Endothelial cell of umbilical vein (primary cell): ENCODE measurements at regions not wholly inside any gene's neighbourhood (a gene's known extent, or its start where the extent isn't known, plus 50 kb on each side); places are given as distances from the start of the nearest gene placed in this dataset.

ENCODE experiments used
- BruUV-seq: library from RNA; stranded (reverse); fragments of 400-500 nt; replicated peaks from 2 replicates; lab custom pipeline; 2021; lab: Mats Ljungman, UMichigan
- CTCF ChIA-PET: fragments of 300-600, 350-600 bp; sonication (Branson Sonifier 250); formaldehyde crosslinking; loops from one replicate; lab custom pipeline; 2021; ENCODE audit warnings: antibody characterized with exemption, inconsistent platforms; lab: Charles Lee
- POLR2A ChIA-PET: fragments of 300-600, 350-600 bp; sonication (Branson Sonifier 250); formaldehyde crosslinking; loops from one replicate; lab custom pipeline; 2021; ENCODE audit warnings: antibody characterized with exemption, inconsistent platforms; lab: Charles Lee
- DNase-seq: peaks from one replicate; pipeline ENCODE4 v3.0.0-alpha.2; 2011; ENCODE audit warnings: low read depth, low spot score
- FAIRE-seq: peaks from 2 replicates; lab custom pipeline; 2011; peaks lifted over from hg19 to GRCh38; lab: Jason Lieb, UNC
- H2AFZ ChIP-seq: 2 replicates; pipeline ENCODE4 v1.6.0; 2012; ENCODE audit warnings: low read depth, low read length, control low read depth, inconsistent platforms
- H3K27ac ChIP-seq: 2 replicates; pipeline ENCODE4 v1.5.1; 2011; ENCODE audit warnings: low read depth, mild to moderate bottlenecking, control low read depth, low read length, moderate library complexity; ENCODE audit not compliant: insufficient read depth
- H3K27me3 ChIP-seq, 2 experiments: 2 replicates each; pipeline versions ENCODE4 v1.6.0 to v1.6.1; 2011; ENCODE audit warnings: low read length in 2 of 2, mixed read lengths in 1 of 2; ENCODE audit not compliant: control insufficient read depth in 2 of 2, insufficient read depth in 2 of 2
- H3K36me3 ChIP-seq, 2 experiments: 2 replicates in 1 of 2; 3 replicates in 1 of 2; pipeline ENCODE4 v1.5.1; 2011; ENCODE audit warnings: low read length in 2 of 2, mild to moderate bottlenecking in 1 of 2, moderate library complexity in 1 of 2; ENCODE audit not compliant: control insufficient read depth in 2 of 2, insufficient read depth in 2 of 2; ENCODE audit errors: extremely low read depth in 1 of 2
- H3K4me1 ChIP-seq: 3 replicates; pipeline ENCODE4 v1.5.1; 2011; ENCODE audit warnings: mild to moderate bottlenecking, low read length; ENCODE audit not compliant: control insufficient read depth, insufficient read depth; ENCODE audit errors: extremely low read depth
- H3K4me2 ChIP-seq: 2 replicates; pipeline ENCODE4 v1.6.1; 2011; ENCODE audit warnings: low read length, control low read depth, mixed read lengths; ENCODE audit not compliant: insufficient read depth
- H3K4me3 ChIP-seq, 3 experiments: fragments of 200-600 bp in 1 of 3; sonication (generic), shearing (Covaris generic) in 1 of 3; replicated peaks in 1 of 3; 2 replicates each; pipeline ENCODE4 v1.5.1; 2011 to 2016; ENCODE audit warnings: control low read depth in 3 of 3, low read length in 3 of 3, mild to moderate bottlenecking in 2 of 3, inconsistent platforms in 1 of 3, low read depth in 1 of 3, moderate library complexity in 1 of 3; ENCODE audit not compliant: insufficient read depth in 1 of 3
- H3K79me2 ChIP-seq: 2 replicates; pipeline ENCODE4 v1.6.0; 2012; ENCODE audit warnings: low read length, inconsistent platforms; ENCODE audit not compliant: control insufficient read depth, insufficient read depth
- H3K9ac ChIP-seq: replicated peaks from 2 replicates; pipeline ENCODE3; 2011; ENCODE audit warnings: low read length, control low read depth; ENCODE audit not compliant: insufficient read depth; ENCODE audit errors: extremely low read depth
- H3K9me1 ChIP-seq: replicated peaks from 3 replicates; pipeline ENCODE4 v1.6.0; 2011; ENCODE audit warnings: mild to moderate bottlenecking, low read length; ENCODE audit not compliant: control insufficient read depth, insufficient read depth; ENCODE audit errors: extremely low read depth
- H3K9me3 ChIP-seq: replicated peaks from 2 replicates; pipeline ENCODE4 v1.5.1; 2012; ENCODE audit warnings: low read length, inconsistent platforms; ENCODE audit not compliant: control insufficient read depth, insufficient read depth
- H4K20me1 ChIP-seq: replicated peaks from 2 replicates; pipeline ENCODE3; 2011; ENCODE audit warnings: mild to moderate bottlenecking, low read length; ENCODE audit not compliant: control insufficient read depth, insufficient read depth; ENCODE audit errors: extremely low read depth
- CTCF ChIP-seq, 2 donors: IDR thresholded peaks; 1 replicate in 1 of 2; 2 replicates in 1 of 2; pipeline ENCODE4 v1.5.1; 2011; ENCODE audit warnings: low read length in 2 of 2, mild to moderate bottlenecking in 2 of 2, moderate library complexity in 2 of 2, control low read depth in 1 of 2, inconsistent platforms in 1 of 2, low read depth in 1 of 2; ENCODE audit not compliant: insufficient read depth in 1 of 2; ENCODE audit errors: extremely low read depth in 1 of 2
- EZH2 ChIP-seq: IDR thresholded peaks from 2 replicates; pipeline ENCODE4 v1.6.1; 2012; ENCODE audit warnings: borderline replicate concordance, low read depth, mild to moderate bottlenecking, moderate library complexity, low read length, inconsistent platforms; ENCODE audit not compliant: severe bottlenecking
- FOS ChIP-seq: IDR thresholded peaks from 2 replicates; pipeline ENCODE4 v1.6.1; 2011; ENCODE audit warnings: mild to moderate bottlenecking, low read length, moderate library complexity, borderline replicate concordance; ENCODE audit not compliant: insufficient read depth
- GATA2 ChIP-seq: IDR thresholded peaks from 2 replicates; pipeline ENCODE4 v1.7.0; 2011; ENCODE audit warnings: low read depth, mild to moderate bottlenecking, moderate library complexity, mixed read lengths, low read length; ENCODE audit not compliant: insufficient read length, insufficient read depth
- JUN ChIP-seq: IDR thresholded peaks from 2 replicates; pipeline ENCODE4 v1.6.1; 2011; ENCODE audit warnings: borderline replicate concordance, low read depth; ENCODE audit not compliant: insufficient read length, insufficient read depth
- MAX ChIP-seq: IDR thresholded peaks from 2 replicates; pipeline ENCODE4 v1.6.1; 2011; ENCODE audit not compliant: insufficient read depth, insufficient read length
- MYC ChIP-seq: IDR thresholded peaks from one replicate; pipeline ENCODE4 v1.6.1; 2011; ENCODE audit warnings: mild to moderate bottlenecking, low read depth, low read length
- POLR2A ChIP-seq: IDR thresholded peaks from 2 replicates; pipeline ENCODE4 v1.6.1; 2012; ENCODE audit warnings: low read depth, mild to moderate bottlenecking, control low read depth, low read length
- POLR2AphosphoS5 ChIP-seq: IDR thresholded peaks from 2 replicates; pipeline ENCODE4 v1.6.1; 2012; ENCODE audit warnings: low read depth, mild to moderate bottlenecking, control low read depth, low read length, moderate library complexity; ENCODE audit not compliant: insufficient read depth
- dilution Hi-C: fragments of 300-500 bp; cut with MboI; formaldehyde crosslinking; loops from one replicate; pipeline ENCODE4 v1.15.0; 2019; ENCODE audit warnings: low sequenced_read_pairs; ENCODE audit not compliant: extremely low pct_ligation_motif_present
- intact Hi-C: fragments of 100-400 bp; cut with micrococcal nuclease; formaldehyde crosslinking; loops from one replicate; pipeline ENCODE4 v1.10.0; 2022

DNA sequence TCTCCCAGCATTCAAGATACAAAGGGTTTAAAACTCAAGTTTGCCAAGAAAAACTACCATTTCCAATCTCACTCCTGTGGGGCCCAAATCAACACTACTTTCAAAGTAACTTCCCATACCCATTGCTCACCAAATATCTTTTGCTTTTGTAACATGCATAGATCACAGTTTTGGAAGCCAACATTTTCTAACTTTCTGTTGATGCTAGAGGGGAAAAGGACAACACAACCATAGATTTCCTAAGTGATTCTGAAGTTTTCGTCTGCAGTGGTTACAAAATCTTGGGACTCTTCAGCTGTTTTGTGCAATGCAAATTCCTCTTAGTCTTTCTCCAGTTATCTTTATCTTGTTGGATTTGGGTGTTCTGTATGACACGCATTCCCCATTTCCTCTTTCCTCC lies 94.1 kb upstream of the PAPPA start:
- Histone ChIP-seq H3K27me3 (no peaks in the 10 kb centered on the region), H2AFZ (no peak overlapping the region), H3K4me2 (no peak overlapping the region), H3K27ac (no peak overlapping the region), H3K36me3 (no peaks in the 10 kb centered on the region), H3K4me3 (no peak overlapping the region), H3K9me1 (no peaks in the 10 kb centered on the region), H3K9me3 (no peaks in the 10 kb centered on the region), H3K9ac (no peak overlapping the region), H3K79me2 (no peaks in the 10 kb centered on the region), H3K4me1 (no peaks in the 10 kb centered on the region), H4K20me1 (no peaks in the 10 kb centered on the region)
- intact Hi-C loops (no loop called here), dilution Hi-C loops (no loop called here)
- no TSS peak for BruUV-seq
- no peak for TF ChIP-seq MYC
- TF ChIP-seq POLR2AphosphoS5, result no peak
- TF ChIP-seq POLR2A, result no peak
- no peak for TF ChIP-seq GATA2
- no peak for TF ChIP-seq MAX
- no peak for TF ChIP-seq JUN
- no peak for TF ChIP-seq FOS
- TF ChIP-seq EZH2, result no peak
- TF ChIP-seq CTCF (IDR thresholded peaks at IDR 0.05; ENCODE audit: extremely low read depth in 1 of 2, insufficient read depth in 1 of 2, low read depth in 1 of 2, low read length in 2 of 2), result no peak
- FAIRE-seq (no peak), DNase-seq (no peak)
- POLR2A ChIA-PET, result no interaction called here
- CTCF ChIA-PET, result no interaction called here
